ENCODE measurements at regions not wholly inside any gene's neighbourhood (a gene's known extent, or its start where the extent isn't known, plus 50 kb on each side); places are given as distances from the start of the nearest gene placed in this dataset.

GRCh38 chr9:104280178-104280560 lies 186.1 kb downstream of the SMC2 start:
- Histone ChIP-seq H3K9me3 (no peaks in the 10 kb centered on the region), H3K27me3 (no peaks in the 10 kb centered on the region), H3K4me1 (no peaks in the 10 kb centered on the region), H3K36me3 (no peaks in the 10 kb centered on the region), H3K27ac (no peak overlapping the region), H3K4me3 (no peak overlapping the region)
- no peak for ATAC-seq
- intact Hi-C loops (cut with DNase I; ENCODE audit: low total_unique reads) = no loop called here
- no peak for TF ChIP-seq POLR2A (IDR thresholded peaks at IDR 0.05)
- TF ChIP-seq CTCF (IDR thresholded peaks at IDR 0.05 in 4 of 5, conservative IDR thresholded peaks at IDR 0.05 in 1 of 5) = no peak
- in situ Hi-C loops (cut with MboI; ENCODE audit: low sequenced_read_pairs in 4 of 4) = no loop called here
- DNase-seq = no peak

GRCh38 chr9:104280711-104281110 lies 186.6 kb downstream of the SMC2 start:
- ATAC-seq = no peak
- H3K9me3 ChIP-seq = no peaks in the 10 kb centered on the region
- intact Hi-C loops (cut with DNase I; ENCODE audit: low total_unique reads) = no loop called here
- no peak for DNase-seq
- H3K27me3 ChIP-seq = no peaks in the 10 kb centered on the region
- no peaks in the 10 kb centered on the region for H3K36me3 ChIP-seq
- no peak overlapping the region for H3K27ac ChIP-seq
- H3K4me1 ChIP-seq = no peaks in the 10 kb centered on the region
- in situ Hi-C loops (cut with MboI; ENCODE audit: low sequenced_read_pairs in 4 of 4) = no loop called here
- H3K4me3 ChIP-seq = no peak overlapping the region
- TF ChIP-seq POLR2A (IDR thresholded peaks at IDR 0.05) (no peak), CTCF (IDR thresholded peaks at IDR 0.05 in 4 of 5, conservative IDR thresholded peaks at IDR 0.05 in 1 of 5) (no peak)

GRCh38 chr9:104286187-104286586 lies 192.1 kb downstream of the SMC2 start:
- Histone ChIP-seq H3K27ac (no peak overlapping the region), H3K9me3 (no peaks in the 10 kb centered on the region), H3K4me3 (no peak overlapping the region), H3K4me1 (no peaks in the 10 kb centered on the region), H3K36me3 (no peaks in the 10 kb centered on the region), H3K27me3 (no peaks in the 10 kb centered on the region)
- ATAC-seq (no peak), DNase-seq (no peak)
- TF ChIP-seq POLR2A (IDR thresholded peaks at IDR 0.05) = no peak
- no peak for TF ChIP-seq CTCF (IDR thresholded peaks at IDR 0.05 in 4 of 5, conservative IDR thresholded peaks at IDR 0.05 in 1 of 5)
- in situ Hi-C loops (cut with MboI; ENCODE audit: low sequenced_read_pairs in 4 of 4) (no loop called here), intact Hi-C loops (cut with DNase I; ENCODE audit: low total_unique reads) (no loop called here)

GRCh38 chr9:104286799-104287198 lies 192.7 kb downstream of the SMC2 start:
- TF ChIP-seq POLR2A (IDR thresholded peaks at IDR 0.05) (no peak), CTCF (IDR thresholded peaks at IDR 0.05 in 4 of 5, conservative IDR thresholded peaks at IDR 0.05 in 1 of 5) (no peak)
- Histone ChIP-seq H3K27ac (no peak overlapping the region), H3K4me1 (no peaks in the 10 kb centered on the region), H3K4me3 (no peak overlapping the region), H3K27me3 (no peaks in the 10 kb centered on the region), H3K36me3 (no peaks in the 10 kb centered on the region), H3K9me3 (no peaks in the 10 kb centered on the region)
- DNase-seq = no peak
- intact Hi-C loops (cut with DNase I; ENCODE audit: low total_unique reads) (no loop called here), in situ Hi-C loops (cut with MboI; ENCODE audit: low sequenced_read_pairs in 4 of 4) (no loop called here)
- ATAC-seq = no peak

GRCh38 chr9:104287253-104287878 lies 193.3 kb downstream of the SMC2 start:
- in situ Hi-C loops (cut with MboI; ENCODE audit: low sequenced_read_pairs in 4 of 4) = no loop called here
- Histone ChIP-seq H3K4me1 (no peaks in the 10 kb centered on the region), H3K36me3 (no peaks in the 10 kb centered on the region), H3K9me3 (no peaks in the 10 kb centered on the region), H3K4me3 (no peak overlapping the region), H3K27ac (no peak overlapping the region), H3K27me3 (no peaks in the 10 kb centered on the region)
- ATAC-seq (no peak), DNase-seq (no peak)
- TF ChIP-seq CTCF (IDR thresholded peaks at IDR 0.05 in 4 of 5, conservative IDR thresholded peaks at IDR 0.05 in 1 of 5) = no peak
- TF ChIP-seq POLR2A (IDR thresholded peaks at IDR 0.05) = no peak
- intact Hi-C loops (cut with DNase I; ENCODE audit: low total_unique reads) = no loop called here
